AG04449 (cell line): ENCODE measurements at regions not wholly inside any gene's neighbourhood (a gene's known extent, or its start where the extent isn't known, plus 50 kb on each side); places are given as distances from the start of the nearest gene placed in this dataset.

Experiments
- CTCF ChIA-PET: fragments of 350-600 bp; formaldehyde crosslinking; extraction: SDS; loops from one replicate; lab custom pipeline; 2021; ENCODE audit warnings: antibody characterized with exemption; lab: Yijun Ruan, JAX
- POLR2A ChIA-PET: fragments of 400-600, 350-600 bp; formaldehyde crosslinking; extraction: SDS; loops from one replicate; lab custom pipeline; 2020; ENCODE audit warnings: antibody characterized with exemption, inconsistent platforms; lab: Yijun Ruan, JAX
- DNase-seq: peaks from one replicate; pipeline ENCODE4 v3.0.0-alpha.2; 2010; ENCODE audit warnings: low read depth, low spot score
- H3K4me3 ChIP-seq: 2 replicates; pipeline ENCODE4 v1.5.1; 2011; ENCODE audit warnings: low read depth, mild to moderate bottlenecking, control low read depth, low read length
- CTCF ChIP-seq: IDR thresholded peaks from one replicate; pipeline ENCODE4 v1.5.1; 2011; ENCODE audit warnings: mild to moderate bottlenecking, moderate library complexity, low read length, control low read depth, inconsistent platforms; ENCODE audit not compliant: insufficient read depth; ENCODE audit errors: missing control alignments

DNA sequence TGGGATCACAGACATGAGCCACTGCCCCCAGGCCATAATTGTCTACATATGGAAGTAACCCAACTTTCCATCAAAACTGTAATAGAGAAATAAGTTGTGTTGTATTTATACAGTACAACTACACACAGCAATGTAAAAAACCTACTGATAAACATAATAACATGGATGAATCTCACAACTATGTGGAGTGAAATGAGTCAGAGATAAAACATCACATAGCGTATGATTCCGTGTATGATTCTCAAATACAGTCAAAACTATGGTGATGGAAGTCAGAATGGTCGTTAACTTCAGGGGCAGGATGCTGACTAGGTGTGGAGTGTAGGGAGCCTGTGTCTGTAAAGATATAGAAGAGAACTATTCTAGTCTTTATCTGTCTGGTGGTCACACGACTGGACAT lies 332.7 kb upstream of the SLCO3A1 start:
- DNase-seq, result no peak
- ChIA-PET CTCF (interaction anchor here (0.9 to 2.6 kb wide), 6 partner anchors 11 to 563 kb away, joined by 3 to 27 read pairs (median 4); no protein-coding TSS in a partner anchor), POLR2A (no interaction called here)
- no peak for TF ChIP-seq CTCF
- no peak overlapping the region for H3K4me3 ChIP-seq

GRCh38 chr15:91521548-91521947 lies 332.0 kb upstream of the SLCO3A1 start:
- CTCF ChIA-PET, result interaction anchor here (1.0 to 2.6 kb wide), 5 partner anchors 12 to 556 kb away, joined by 3 to 27 read pairs (median 3); no protein-coding TSS in a partner anchor
- POLR2A ChIA-PET, result interaction anchor here (1.1 kb wide), 1 partner anchor 15 kb away, joined by 3 read pairs; no protein-coding TSS in a partner anchor
- no peak for DNase-seq

GRCh38 chr15:91521996-91522395 lies 331.5 kb upstream of the SLCO3A1 start:
- POLR2A ChIA-PET, result interaction anchor here (1.1 kb wide), 1 partner anchor 15 kb away, joined by 3 read pairs; no protein-coding TSS in a partner anchor
- TF ChIP-seq CTCF, result no peak
- CTCF ChIA-PET, result interaction anchor here (1.0 to 2.6 kb wide), 5 partner anchors 12 to 556 kb away, joined by 3 to 27 read pairs (median 3); no protein-coding TSS in a partner anchor
- no peak for DNase-seq
- H3K4me3 ChIP-seq, result no peak overlapping the region

More at GRCh38 chr15:91521548-91521947, 332.0 kb upstream of the SLCO3A1 start:
- H3K4me3 ChIP-seq, result no peak overlapping the region
- no peak for TF ChIP-seq CTCF

DNA sequence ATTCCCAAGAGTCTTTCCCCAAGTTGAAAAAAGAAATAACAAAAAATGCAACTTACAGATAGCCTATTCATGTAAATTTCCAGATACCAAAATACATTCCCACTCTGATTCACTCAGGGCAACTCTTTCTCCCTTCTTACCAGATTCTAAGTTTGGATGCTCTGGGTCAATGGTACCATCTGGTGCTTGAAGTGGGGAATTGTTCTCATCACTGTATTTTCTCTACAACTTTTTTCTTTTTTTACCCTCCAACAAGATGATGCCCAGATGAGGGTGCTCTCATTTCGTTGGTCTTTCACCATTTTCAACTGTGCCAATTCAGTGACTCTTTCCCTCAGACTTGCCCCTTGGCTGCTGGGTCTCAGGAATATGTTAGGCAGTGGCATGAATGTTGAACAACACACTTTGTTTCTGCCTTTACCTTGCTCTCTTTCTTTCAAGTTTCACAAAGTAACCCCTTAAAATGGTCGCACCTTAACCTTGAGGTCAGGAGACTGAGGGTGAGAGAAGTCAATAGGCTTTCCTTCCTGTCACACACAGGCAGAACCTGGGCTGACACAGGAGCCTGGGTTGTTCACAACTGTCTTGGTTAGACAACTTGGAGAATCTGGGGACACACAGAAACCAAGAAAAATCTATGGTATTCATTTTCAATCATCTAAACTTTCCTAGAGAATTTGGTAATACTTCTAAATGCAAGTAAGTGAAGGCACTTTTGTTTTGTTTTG lies 330.7 kb upstream of the SLCO3A1 start:
- no peak for DNase-seq
- peak; percentile 44 for TF ChIP-seq CTCF
- CTCF ChIA-PET, result interaction anchor here (0.6 to 1.7 kb wide), 2 partner anchors 11 to 220 kb away, joined by 3 to 14 read pairs; no protein-coding TSS in a partner anchor
- H3K4me3 ChIP-seq, result no peak overlapping the region
- POLR2A ChIA-PET, result no interaction called here

GRCh38 chr15:91523596-91523995 lies 329.9 kb upstream of the SLCO3A1 start:
- ChIA-PET POLR2A (no interaction called here), CTCF (interaction anchor here (1.0 to 1.7 kb wide), 2 partner anchors 13 to 221 kb away, joined by 4 to 14 read pairs; no protein-coding TSS in a partner anchor)
- no peak for TF ChIP-seq CTCF
- H3K4me3 ChIP-seq, result no peak overlapping the region
- no peak for DNase-seq

DNA sequence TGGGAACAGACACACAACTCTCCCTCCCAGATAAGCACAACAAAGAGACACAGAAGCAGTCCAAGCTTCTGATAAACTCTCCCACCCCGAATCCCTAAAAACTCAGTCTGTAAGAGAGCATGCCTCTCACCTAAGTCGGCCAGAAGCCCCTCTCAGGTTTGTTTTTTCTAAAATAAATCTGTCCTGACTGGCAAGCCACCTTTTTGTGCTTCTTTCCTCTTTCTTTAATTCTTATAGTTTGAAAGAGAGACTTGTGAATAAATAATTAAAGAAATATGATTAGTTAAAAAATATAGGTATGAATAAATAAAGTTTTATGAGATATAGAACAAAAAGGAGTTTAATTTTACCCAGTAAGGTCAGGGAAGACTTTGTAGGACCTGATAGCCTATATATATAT lies 329.0 kb upstream of the SLCO3A1 start:
- no peak for DNase-seq
- ChIA-PET POLR2A (no interaction called here), CTCF (interaction anchor here (1.0 to 1.7 kb wide), 2 partner anchors 12 to 222 kb away, joined by 4 to 14 read pairs; no protein-coding TSS in a partner anchor)
- TF ChIP-seq CTCF, result no peak
- no peak overlapping the region for H3K4me3 ChIP-seq
